ENCODE measurements at regions not wholly inside any gene's neighbourhood (a gene's known extent, or its start where the extent isn't known, plus 50 kb on each side); places are given as distances from the start of the nearest gene placed in this dataset.

DNA sequence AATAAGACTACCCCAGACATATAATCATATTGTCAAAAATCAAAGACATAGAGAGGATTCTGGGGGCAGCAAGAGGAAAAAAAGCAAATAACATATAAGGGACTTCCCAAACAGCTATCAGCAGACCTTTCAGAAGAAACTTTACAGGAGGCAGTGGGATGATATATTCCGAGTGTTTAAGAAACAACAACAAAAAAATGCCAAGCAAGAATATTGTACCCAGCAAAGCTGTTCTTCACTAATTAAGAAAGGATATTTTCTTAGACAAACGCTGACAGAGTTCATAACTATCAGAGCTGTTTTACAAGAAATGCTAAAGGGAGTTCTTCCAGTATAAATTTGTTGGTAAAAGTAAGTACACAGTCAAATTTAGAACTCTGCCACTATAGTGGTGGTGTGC lies 243.3 kb upstream of the AFDN start:
- no peak for DNase-seq

DNA sequence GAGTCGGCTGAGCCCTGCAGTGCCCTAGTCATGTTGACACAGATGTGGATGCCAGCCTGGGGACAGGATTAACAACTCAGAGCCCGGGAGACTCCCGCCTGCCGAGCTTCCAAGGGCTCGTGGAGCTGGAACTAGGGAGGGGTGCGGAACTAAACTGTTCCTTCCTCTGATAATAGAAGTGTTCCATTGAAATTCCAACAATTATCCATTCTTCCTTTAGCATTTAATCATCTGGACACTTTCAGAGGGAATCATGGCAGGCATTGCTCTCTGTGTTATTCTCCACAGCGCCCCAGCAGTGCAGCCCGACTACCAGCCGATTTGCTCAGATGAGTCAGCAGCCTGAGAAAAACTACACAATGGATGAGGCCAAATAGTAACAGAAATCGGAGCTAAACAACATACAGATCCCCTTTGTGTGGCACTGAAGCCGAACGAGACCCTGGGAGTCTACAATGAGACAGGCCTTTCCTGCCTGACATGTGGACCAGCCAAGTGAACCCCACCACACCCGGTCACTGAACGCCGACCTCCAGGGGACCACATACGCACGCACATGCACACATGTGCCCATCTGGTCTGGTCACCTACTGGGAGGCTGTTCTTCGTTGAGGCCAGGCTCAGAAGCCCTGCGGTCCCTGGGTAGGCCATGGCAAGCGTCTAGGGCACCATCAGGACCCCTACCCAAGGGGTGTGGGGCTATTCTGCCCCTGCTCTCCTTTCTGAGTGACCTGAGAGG lies 238.4 kb upstream of the AFDN start:
- DNase-seq = no peak

DNA sequence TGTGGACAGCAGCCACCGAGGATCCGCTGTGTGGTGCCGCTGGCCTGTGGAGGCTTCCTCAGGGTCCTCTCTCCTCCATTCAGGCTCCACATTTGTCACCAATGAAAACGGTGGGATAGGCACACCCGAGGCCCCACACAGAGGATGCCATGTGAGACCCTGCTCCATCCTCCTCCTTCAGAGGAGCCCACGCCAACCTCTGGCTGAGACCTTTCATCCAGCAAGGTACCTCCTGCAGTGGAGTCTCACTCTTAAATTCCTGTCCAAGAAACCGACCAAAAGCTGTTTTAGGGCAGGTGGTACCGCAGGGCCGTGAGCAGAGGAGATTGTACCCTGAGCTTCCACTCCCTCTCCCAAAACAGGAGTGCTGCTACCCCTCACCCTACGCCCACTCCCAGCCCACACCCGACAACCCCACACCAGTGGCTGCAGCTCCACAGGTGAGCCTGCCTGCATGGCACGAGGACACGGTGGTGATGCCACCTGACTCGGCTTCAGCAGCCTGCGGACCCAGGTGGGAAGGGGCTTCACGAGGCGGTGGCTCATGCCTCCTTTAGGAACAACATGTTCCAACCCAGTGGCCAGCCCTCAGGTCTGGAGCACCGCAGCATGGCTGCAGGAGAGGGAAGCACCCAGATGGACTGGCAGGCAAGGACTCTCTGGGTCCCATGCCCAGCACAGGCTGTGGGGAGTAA lies 237.6 kb upstream of the AFDN start:
- DNase-seq = no peak

DNA sequence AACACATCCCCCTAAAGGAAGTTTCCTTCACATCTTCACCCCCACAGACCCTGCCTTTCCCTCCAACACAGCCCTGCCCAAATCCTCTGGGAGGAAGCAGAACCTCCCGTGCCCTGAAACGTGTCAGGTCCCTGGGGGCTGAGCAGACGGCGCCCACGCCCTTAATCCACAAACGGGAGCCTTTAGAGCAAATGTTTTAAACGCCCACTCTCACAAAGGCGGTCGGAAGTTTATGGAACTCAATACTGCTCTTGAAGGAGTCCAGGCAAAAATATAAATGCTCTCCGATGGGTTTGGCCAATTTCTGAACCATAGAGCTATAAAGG lies 237.1 kb upstream of the AFDN start:
- no peak for DNase-seq

DNA sequence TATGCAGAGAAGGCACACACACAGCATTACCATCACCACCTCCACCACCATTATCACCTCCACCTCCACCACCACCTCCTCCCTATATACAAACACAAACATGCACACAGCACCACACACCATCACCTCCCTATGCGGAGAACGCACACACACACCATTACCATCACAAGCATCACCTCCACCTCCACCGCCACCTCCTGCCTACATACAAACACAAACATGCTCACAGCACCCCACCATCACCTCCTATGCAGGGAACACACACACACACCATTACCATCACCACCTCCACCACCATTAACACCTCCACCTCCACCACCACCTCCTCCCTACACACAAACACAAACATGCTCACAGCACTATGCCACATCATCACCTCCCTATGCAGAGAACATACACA lies 236.5 kb upstream of the AFDN start:
- no peak for DNase-seq
